ENCODE measurements at regions not wholly inside any gene's neighbourhood (a gene's known extent, or its start where the extent isn't known, plus 50 kb on each side); places are given as distances from the start of the nearest gene placed in this dataset.

- no peak for TF ChIP-seq CTCF (conservative IDR thresholded peaks at IDR 0.05)
- no peak for TF ChIP-seq EZH2 (IDR thresholded peaks at IDR 0.05; ENCODE audit: low read depth)
- Histone ChIP-seq H3K4me1 (replicated peaks; ENCODE audit: insufficient read depth) (no peaks in the 10 kb centered on the region), H3K9me3 (ENCODE audit: insufficient read depth, low read depth) (no peaks in the 10 kb centered on the region; the same call in 1 of the 2 replicates), H3K36me3 (ENCODE audit: low read depth) (no peaks in the 10 kb centered on the region), H2AFZ (no peak overlapping the region), H3K9me2 (ENCODE audit: insufficient read depth) (no peaks in the 10 kb centered on the region), H3K79me2 (ENCODE audit: low read depth) (no peaks in the 10 kb centered on the region), H4K20me1 (ENCODE audit: insufficient read depth) (no peaks in the 10 kb centered on the region), H3K27me3 (ENCODE audit: insufficient read depth, low read depth) (no peaks in the 10 kb centered on the region), H3K4me2 (no peak overlapping the region), H3F3A (ENCODE audit: insufficient read depth, low read depth) (no peaks in the 10 kb centered on the region), H3K4me3 (no peak overlapping the region), H3K27ac (no peak overlapping the region)
- ChIA-PET POLR2A (ENCODE audit: unreplicated experiment) (no interaction called here), CTCF (no interaction called here)
- no peak for DNase-seq
- no TSS peak for BruUV-seq (replicated peaks)
- intact Hi-C loops (cut with micrococcal nuclease; ENCODE audit: unreplicated experiment) = no loop called here
Measured at GRCh38 chr2:58484221-58484620, 243.1 kb upstream of the FANCL start.

DNA sequence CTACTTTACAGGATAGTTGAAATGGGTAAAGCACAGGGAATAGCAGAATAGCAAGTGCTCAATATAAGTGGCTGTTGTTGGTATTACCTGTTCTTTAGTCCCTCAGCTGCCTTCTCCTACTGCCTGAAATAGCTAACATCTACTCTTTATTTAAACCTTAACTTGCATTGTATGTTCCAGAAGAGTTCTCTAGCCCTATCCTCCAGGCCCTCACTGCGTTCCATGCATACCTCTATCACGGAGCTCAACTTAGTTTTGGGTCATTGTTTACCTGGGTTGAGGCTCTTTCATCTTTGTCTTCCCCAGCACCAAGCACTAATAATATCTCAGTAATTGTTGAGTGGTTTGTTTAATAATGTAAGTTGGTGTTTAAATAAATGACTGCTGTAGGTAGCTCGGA is 242.2 kb upstream of the FANCL start:
- TF ChIP-seq CTCF (conservative IDR thresholded peaks at IDR 0.05) (no peak), EZH2 (IDR thresholded peaks at IDR 0.05; ENCODE audit: low read depth) (no peak)
- Histone ChIP-seq H3K36me3 (ENCODE audit: low read depth) (no peaks in the 10 kb centered on the region), H3K9me2 (ENCODE audit: insufficient read depth) (no peaks in the 10 kb centered on the region), H3K27ac (no peak overlapping the region), H3F3A (ENCODE audit: insufficient read depth, low read depth) (no peaks in the 10 kb centered on the region), H2AFZ (no peak overlapping the region), H3K9me3 (ENCODE audit: insufficient read depth, low read depth) (no peaks in the 10 kb centered on the region; the same call in 1 of the 2 replicates), H3K4me1 (replicated peaks; ENCODE audit: insufficient read depth) (no peaks in the 10 kb centered on the region), H3K4me3 (no peak overlapping the region), H4K20me1 (ENCODE audit: insufficient read depth) (no peaks in the 10 kb centered on the region), H3K79me2 (ENCODE audit: low read depth) (no peaks in the 10 kb centered on the region), H3K4me2 (no peak overlapping the region), H3K27me3 (ENCODE audit: insufficient read depth, low read depth) (no peaks in the 10 kb centered on the region)
- ChIA-PET POLR2A (ENCODE audit: unreplicated experiment) (no interaction called here), CTCF (no interaction called here)
- DNase-seq = no peak
- no TSS peak for BruUV-seq (replicated peaks)
- intact Hi-C loops (cut with micrococcal nuclease; ENCODE audit: unreplicated experiment) = no loop called here

DNA sequence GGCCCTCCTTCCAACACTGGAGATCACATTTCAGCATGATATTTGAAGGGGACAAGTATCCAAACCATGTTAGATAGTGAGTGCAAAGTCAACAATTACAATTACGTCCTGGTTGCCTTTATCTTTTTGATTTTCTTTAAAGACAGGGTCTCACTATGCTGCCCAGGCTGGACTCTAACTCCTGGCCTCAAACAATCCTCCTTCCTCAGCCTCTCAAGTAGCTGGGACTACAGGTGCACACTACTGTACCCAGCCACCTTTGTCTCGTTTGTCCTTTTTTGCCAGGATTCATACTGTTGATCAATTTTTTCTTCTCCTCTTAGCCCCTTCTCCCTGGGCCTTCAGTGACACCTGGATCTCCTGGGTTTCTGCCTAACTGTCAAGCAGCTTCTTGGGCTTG is 240.5 kb upstream of the FANCL start:
- intact Hi-C loops (cut with micrococcal nuclease; ENCODE audit: unreplicated experiment) = no loop called here
- H3K79me2 ChIP-seq (ENCODE audit: low read depth) = no peaks in the 10 kb centered on the region
- H3F3A ChIP-seq (ENCODE audit: insufficient read depth, low read depth) = no peaks in the 10 kb centered on the region
- no peak overlapping the region for H3K4me3 ChIP-seq
- H3K4me2 ChIP-seq = no peak overlapping the region
- no peaks in the 10 kb centered on the region for H3K9me2 ChIP-seq (ENCODE audit: insufficient read depth)
- BruUV-seq (replicated peaks) = no TSS peak
- no peak for DNase-seq
- no peaks in the 10 kb centered on the region for H3K4me1 ChIP-seq (replicated peaks; ENCODE audit: insufficient read depth)
- no peaks in the 10 kb centered on the region for H3K27me3 ChIP-seq (ENCODE audit: insufficient read depth, low read depth)
- TF ChIP-seq EZH2 (IDR thresholded peaks at IDR 0.05; ENCODE audit: low read depth) (no peak), CTCF (conservative IDR thresholded peaks at IDR 0.05) (no peak)
- no peak overlapping the region for H3K27ac ChIP-seq
- no peaks in the 10 kb centered on the region; the same call in 1 of the 2 replicates for H3K9me3 ChIP-seq (ENCODE audit: insufficient read depth, low read depth)
- H4K20me1 ChIP-seq (ENCODE audit: insufficient read depth) = no peaks in the 10 kb centered on the region
- CTCF ChIA-PET = no interaction called here
- no peaks in the 10 kb centered on the region for H3K36me3 ChIP-seq (ENCODE audit: low read depth)
- POLR2A ChIA-PET (ENCODE audit: unreplicated experiment) = no interaction called here
- 0 out of 2 replicates have a peak overlapping the region, but pooled peaks have one; percentile 34 for H2AFZ ChIP-seq

All from PC-9 (cell line).